OCI-LY7 (cell line): ENCODE measurements at regions not wholly inside any gene's neighbourhood (a gene's known extent, or its start where the extent isn't known, plus 50 kb on each side); places are given as distances from the start of the nearest gene placed in this dataset.

ENCODE experiments used
- BruUV-seq: library from RNA; stranded (reverse); fragments of 400-500 nt; replicated peaks from 2 replicates; lab custom pipeline; 2021; lab: Mats Ljungman, UMichigan
- CTCF ChIA-PET: fragments of 300-600 bp; sonication (Branson Sonifier 250); formaldehyde crosslinking; loops from one replicate; lab custom pipeline; 2022; ENCODE audit warnings: antibody characterized with exemption; ENCODE audit not compliant: unreplicated experiment; lab: Charles Lee
- POLR2A ChIA-PET: fragments of 300-600 bp; sonication (Branson Sonifier 250); formaldehyde crosslinking; loops from one replicate; lab custom pipeline; 2022; ENCODE audit warnings: antibody characterized with exemption; lab: Charles Lee
- DNase-seq: peaks from one replicate; pipeline ENCODE4 v3.0.0-alpha.2; 2015; ENCODE audit warnings: low spot score
- H2AFZ ChIP-seq: fragments of 200-600 bp; sonication (generic), shearing (Covaris generic); 2 replicates; pipeline ENCODE4 v1.6.1; 2014; ENCODE audit warnings: mild to moderate bottlenecking, antibody characterized with exemption, low read length, moderate library complexity
- H3K27ac ChIP-seq: fragments of 200-600 bp; sonication (generic); 2 replicates; pipeline ENCODE4 v1.5.1; 2014; ENCODE audit warnings: mixed run types, low read depth, mild to moderate bottlenecking, moderate library complexity, low read length, inconsistent platforms; ENCODE audit not compliant: poor library complexity, severe bottlenecking
- H3K36me3 ChIP-seq: fragments of 200-600 bp; sonication (generic); 2 replicates; pipeline ENCODE4 v1.6.1; 2014; ENCODE audit warnings: mild to moderate bottlenecking, antibody characterized with exemption, low read length, moderate library complexity, mixed read lengths; ENCODE audit not compliant: insufficient read depth
- H3K4me1 ChIP-seq: fragments of 200-600 bp; sonication (generic); 2 replicates; pipeline ENCODE4 v1.5.1; 2014; ENCODE audit warnings: mild to moderate bottlenecking, low read length; ENCODE audit not compliant: insufficient read depth, poor library complexity, severe bottlenecking
- H3K4me2 ChIP-seq: fragments of 200-600 bp; sonication (generic); 2 replicates; pipeline ENCODE4 v1.6.1; 2014; ENCODE audit warnings: mild to moderate bottlenecking, low read length
- H3K4me3 ChIP-seq: fragments of 200-600 bp; sonication (generic); 2 replicates; pipeline ENCODE4 v1.5.1; 2014; ENCODE audit warnings: mild to moderate bottlenecking, low read depth, low read length; ENCODE audit not compliant: poor library complexity, severe bottlenecking
- H3K79me2 ChIP-seq: fragments of 200-600 bp; sonication (generic); 2 replicates; pipeline ENCODE4 v1.6.1; 2016; ENCODE audit warnings: low read depth, mild to moderate bottlenecking, low read length, moderate library complexity, mixed read lengths; ENCODE audit not compliant: insufficient read depth
- H3K9me2 ChIP-seq: fragments of 200-600 bp; sonication (generic); 2 replicates; pipeline ENCODE4 v1.6.1; 2016; ENCODE audit warnings: mild to moderate bottlenecking, low read length, mixed read lengths; ENCODE audit not compliant: insufficient read depth
- H3K9me3 ChIP-seq: fragments of 200-600 bp; sonication (generic); 2 replicates; pipeline ENCODE4 v1.6.1; 2014; ENCODE audit warnings: mild to moderate bottlenecking, mixed run types, low read length, mixed read lengths
- H4K20me1 ChIP-seq: fragments of 200-600 bp; sonication (generic); 2 replicates; pipeline ENCODE4 v1.6.1; 2014; ENCODE audit warnings: mild to moderate bottlenecking, antibody characterized with exemption, low read length, moderate library complexity, mixed read lengths; ENCODE audit not compliant: insufficient read depth
- CTCF ChIP-seq: fragments of 200-600 bp; sonication (generic); conservative IDR thresholded peaks from 2 replicates; pipeline ENCODE4 v1.5.1; 2014; ENCODE audit warnings: mild to moderate bottlenecking, antibody characterized with exemption, low read length, moderate library complexity, mixed read lengths
- EZH2phosphoT487 ChIP-seq: fragments of 200-600 bp; sonication (generic); IDR thresholded peaks from 2 replicates; pipeline ENCODE4 v1.6.1; 2018; ENCODE audit warnings: low read depth, borderline replicate concordance, mild to moderate bottlenecking, mixed run types, antibody characterized with exemption, low read length, moderate library complexity, mixed read lengths
- intact Hi-C: fragments of 100-400 bp; cut with micrococcal nuclease; formaldehyde crosslinking; loops from one replicate; pipeline ENCODE4 v1.10.0; 2022; ENCODE audit not compliant: unreplicated experiment

GRCh38 chr1:114342376-114342775 lies 168.6 kb downstream of the TRIM33 start:
- intact Hi-C loops, result no loop called here
- no peak for TF ChIP-seq CTCF
- no peak for TF ChIP-seq EZH2phosphoT487
- Histone ChIP-seq H3K36me3 (no peaks in the 10 kb centered on the region), H3K79me2 (no peaks in the 10 kb centered on the region), H3K9me2 (no peaks in the 10 kb centered on the region), H2AFZ (no peak overlapping the region), H4K20me1 (no peaks in the 10 kb centered on the region), H3K4me3 (no peak overlapping the region), H3K4me2 (no peak overlapping the region), H3K27ac (no peak overlapping the region), H3K4me1 (peaks cover 5% of the 10 kb centered on the region), H3K9me3 (no peaks in the 10 kb centered on the region)
- CTCF ChIA-PET, result no interaction called here
- BruUV-seq, result no TSS peak
- no peak for DNase-seq
- POLR2A ChIA-PET, result no interaction called here

GRCh38 chr1:114341856-114342255 lies 169.1 kb downstream of the TRIM33 start:
- no peak for DNase-seq
- CTCF ChIA-PET, result no interaction called here
- no TSS peak for BruUV-seq
- Histone ChIP-seq H3K4me2 (no peak overlapping the region), H3K9me3 (no peaks in the 10 kb centered on the region), H3K27ac (no peak overlapping the region), H3K36me3 (no peaks in the 10 kb centered on the region), H2AFZ (no peak overlapping the region), H3K4me3 (no peak overlapping the region), H3K4me1 (peaks cover 5% of the 10 kb centered on the region), H3K79me2 (no peaks in the 10 kb centered on the region), H3K9me2 (no peaks in the 10 kb centered on the region), H4K20me1 (no peaks in the 10 kb centered on the region)
- POLR2A ChIA-PET, result interaction anchor here (1.1 kb wide), 1 partner anchor 61 kb away, joined by 4 read pairs; no protein-coding TSS in a partner anchor
- TF ChIP-seq CTCF (no peak), EZH2phosphoT487 (no peak)
- intact Hi-C loops, result no loop called here

- peaks cover 4% of the 10 kb centered on the region for H3K4me1 ChIP-seq
- POLR2A ChIA-PET, result interaction anchor here (1.1 kb wide), 1 partner anchor 61 kb away, joined by 4 read pairs; no protein-coding TSS in a partner anchor
These were observed 169.7 kb downstream of the TRIM33 start for GRCh38 chr1:114341299-114341698.

More at GRCh38 chr1:114341299-114341698, 169.7 kb downstream of the TRIM33 start:
- no TSS peak for BruUV-seq
- Histone ChIP-seq H2AFZ (no peak overlapping the region), H3K79me2 (no peaks in the 10 kb centered on the region), H3K4me2 (no peak overlapping the region), H3K4me3 (no peak overlapping the region), H4K20me1 (no peaks in the 10 kb centered on the region), H3K9me2 (no peaks in the 10 kb centered on the region), H3K27ac (no peak overlapping the region), H3K36me3 (no peaks in the 10 kb centered on the region), H3K9me3 (no peaks in the 10 kb centered on the region)
- TF ChIP-seq CTCF, result no peak
- no peak for TF ChIP-seq EZH2phosphoT487
- intact Hi-C loops, result no loop called here
- DNase-seq, result no peak
- CTCF ChIA-PET, result no interaction called here
